LNCAP (cell line): ENCODE measurements at regions not wholly inside any gene's neighbourhood (a gene's known extent, or its start where the extent isn't known, plus 50 kb on each side); places are given as distances from the start of the nearest gene placed in this dataset.

ENCODE experiments used
- CTCF ChIP-seq: fragments of 450-650 bp; IDR thresholded peaks from 2 replicates; pipeline ENCODE4 v1.5.1; 2017; ENCODE audit warnings: mild to moderate bottlenecking

GRCh38 chr4:29581457-29581856 lies 1138.7 kb upstream of the PCDH7 start:
- TF ChIP-seq CTCF = no peak

- TF ChIP-seq CTCF = no peak
These were observed 1131.6 kb upstream of the PCDH7 start for GRCh38 chr4:29588617-29589016.

GRCh38 chr4:29596228-29596627 lies 1123.9 kb upstream of the PCDH7 start:
- no peak for TF ChIP-seq CTCF

- no peak for TF ChIP-seq CTCF
These were observed 1101.0 kb upstream of the PCDH7 start for GRCh38 chr4:29619168-29619567.

GRCh38 chr4:29632199-29632598 lies 1088.0 kb upstream of the PCDH7 start:
- no peak for TF ChIP-seq CTCF

GRCh38 chr4:29636961-29637360 lies 1083.2 kb upstream of the PCDH7 start:
- TF ChIP-seq CTCF = no peak

- no peak for TF ChIP-seq CTCF
These were observed 1066.9 kb upstream of the PCDH7 start for GRCh38 chr4:29653221-29653620.

- no peak for TF ChIP-seq CTCF
These were observed 1039.5 kb upstream of the PCDH7 start for GRCh38 chr4:29680644-29681043.
